ENCODE measurements at regions not wholly inside any gene's neighbourhood (a gene's known extent, or its start where the extent isn't known, plus 50 kb on each side); places are given as distances from the start of the nearest gene placed in this dataset.
"Not testable (repeated sequence)": the region's sequence is repeated elsewhere in the genome, so short reads cannot be mapped to it uniquely, and the experiment has no call there.

- ATAC-seq; intact Hi-C loops (cut with micrococcal nuclease): not testable (repeated sequence)
Observed at GRCh38 chr15:22255606-22256005, 175.3 kb downstream of the OR4M2 start.

DNA sequence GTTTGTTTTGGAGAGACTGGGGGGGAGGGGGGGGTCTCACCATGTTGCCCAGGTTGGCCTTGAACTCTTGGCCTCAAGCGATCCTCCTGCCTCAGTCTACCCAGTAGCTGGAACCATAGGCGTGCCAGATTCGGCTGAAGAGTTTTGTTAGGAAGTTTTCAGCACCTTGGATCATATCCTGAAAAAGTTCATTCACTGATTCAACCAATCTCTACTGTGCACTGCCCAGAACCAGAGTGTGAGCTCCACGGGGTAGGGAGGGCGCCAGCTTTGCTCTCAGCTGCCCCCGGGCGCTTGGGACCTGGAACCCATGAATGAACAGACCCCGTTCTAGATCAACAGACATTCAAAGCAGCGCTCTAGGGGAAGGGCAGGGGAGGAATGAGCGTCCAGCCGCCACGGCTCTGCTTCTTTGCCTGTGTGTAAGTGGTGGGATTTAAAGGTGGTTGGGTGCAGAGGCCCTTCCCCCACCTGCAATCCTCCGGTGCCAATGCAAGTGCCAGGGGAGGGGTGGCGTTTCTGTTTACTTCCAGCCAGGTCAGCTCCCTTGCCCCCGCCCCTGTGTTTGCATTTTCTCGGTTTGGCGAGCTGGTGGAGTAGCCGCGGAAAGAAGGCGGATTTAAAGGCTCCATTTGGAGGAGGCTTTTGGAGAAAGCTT, 176.2 kb downstream of the OR4M2 start:
- H3K27ac ChIP-seq (ENCODE audit: low read depth, low read length); BruUV-seq (replicated peaks); H4K20me1 ChIP-seq (ENCODE audit: insufficient read depth); H3K4me1 ChIP-seq (ENCODE audit: control insufficient read depth in 1 of 2, insufficient read depth in 2 of 2, low read length in 2 of 2); CTCF ChIA-PET; RAD21 ChIA-PET (ENCODE audit: low non-redundant PET in 1 of 2, low total read pairs in 2 of 2, uncharacterized antibody in 2 of 2, unreplicated experiment in 2 of 2); DNase-seq (ENCODE audit: low read depth, low spot score); ATAC-seq; H3K36me3 ChIP-seq (ENCODE audit: control insufficient read depth in 1 of 2, insufficient read depth in 2 of 2, low read length in 2 of 2); H3K4me2 ChIP-seq (ENCODE audit: low read length); H3K9ac ChIP-seq (ENCODE audit: low read length); H2AFZ ChIP-seq (ENCODE audit: low read depth, low read length, poor library complexity, severe bottlenecking); POLR2A ChIA-PET; H3K27me3 ChIP-seq (ENCODE audit: insufficient read depth, low read length); H3K79me2 ChIP-seq (ENCODE audit: insufficient read depth, low read length); H3K9me2 ChIP-seq (ENCODE audit: insufficient read depth); H3K4me3 ChIP-seq (replicated peaks in 1 of 2; ENCODE audit: low read depth in 1 of 2, low read length in 2 of 2); intact Hi-C loops (cut with micrococcal nuclease): not testable (repeated sequence)
- peaks cover 7 to 51% of the 10 kb centered on the region in 2 experiments; a peak in 2 of 4 replicates for H3K9me3 ChIP-seq (ENCODE audit: control insufficient read depth in 1 of 2, insufficient read depth in 1 of 2, low read depth in 1 of 2, low read length in 2 of 2)

More at GRCh38 chr15:22255606-22256005, 175.3 kb downstream of the OR4M2 start:
- H3K9ac ChIP-seq (ENCODE audit: low read length); H3K4me1 ChIP-seq (ENCODE audit: control insufficient read depth in 1 of 2, insufficient read depth in 2 of 2, low read length in 2 of 2); H3K9me2 ChIP-seq (ENCODE audit: insufficient read depth); H3K36me3 ChIP-seq (ENCODE audit: control insufficient read depth in 1 of 2, insufficient read depth in 2 of 2, low read length in 2 of 2); H3K4me2 ChIP-seq (ENCODE audit: low read length); CTCF ChIA-PET; BruUV-seq (replicated peaks); H4K20me1 ChIP-seq (ENCODE audit: insufficient read depth); H3K27me3 ChIP-seq (ENCODE audit: insufficient read depth, low read length); H3K4me3 ChIP-seq (replicated peaks in 1 of 2; ENCODE audit: low read depth in 1 of 2, low read length in 2 of 2); H2AFZ ChIP-seq (ENCODE audit: low read depth, low read length, poor library complexity, severe bottlenecking); POLR2A ChIA-PET; DNase-seq (ENCODE audit: low read depth, low spot score); H3K79me2 ChIP-seq (ENCODE audit: insufficient read depth, low read length); RAD21 ChIA-PET (ENCODE audit: low non-redundant PET in 1 of 2, low total read pairs in 2 of 2, uncharacterized antibody in 2 of 2, unreplicated experiment in 2 of 2); H3K27ac ChIP-seq (ENCODE audit: low read depth, low read length): not testable (repeated sequence)
- peaks cover 16 to 61% of the 10 kb centered on the region in 2 experiments; a peak in 2 of 4 replicates for H3K9me3 ChIP-seq (ENCODE audit: control insufficient read depth in 1 of 2, insufficient read depth in 1 of 2, low read depth in 1 of 2, low read length in 2 of 2)
